Lower leg skin (tissue), 4 donors: ENCODE measurements at regions not wholly inside any gene's neighbourhood (a gene's known extent, or its start where the extent isn't known, plus 50 kb on each side); places are given as distances from the start of the nearest gene placed in this dataset.
A peak's percentile ranks its signal among the peaks of the same experiment; 100 is the strongest.

Source experiments
- DNase-seq, 2 donors: peaks; one replicate each; pipeline ENCODE4 v3.0.0-alpha.2; 2019; ENCODE audit warnings: low spot score in 2 of 2
- H3K4me3 ChIP-seq: fragments of 200-600 bp; sonication (generic); 2 replicates; pipeline ENCODE4 v1.5.1; 2017; ENCODE audit warnings: mild to moderate bottlenecking, low read depth; ENCODE audit not compliant: poor library complexity, severe bottlenecking
- CTCF ChIP-seq, 3 donors: fragments of 450-650 bp; IDR thresholded peaks; one replicate each; pipeline ENCODE4 v1.5.1; 2016; ENCODE audit warnings: antibody characterized with exemption in 3 of 3, mild to moderate bottlenecking in 3 of 3, moderate library complexity in 2 of 3
- POLR2A ChIP-seq, 2 donors: fragments of 450-650 bp; IDR thresholded peaks; one replicate each; pipeline ENCODE4 v1.6.1; 2016 to 2017; ENCODE audit warnings: antibody characterized with exemption in 2 of 2, mild to moderate bottlenecking in 1 of 2, moderate library complexity in 1 of 2
- WGBS, 2 donors: methylation state at CpG; one replicate each; pipeline ENCODE4 v1.1.5; 2018; 5-methylcytosine and 5-hydroxymethylcytosine counted together
- intact Hi-C: fragments of 100-400 bp; cut with DNase I; formaldehyde crosslinking; loops from one replicate; pipeline ENCODE4 v1.15.0; 2023; ENCODE audit warnings: low total_unique reads

- intact Hi-C loops: no loop called here
- H3K4me3 ChIP-seq: no peak overlapping the region
- TF ChIP-seq CTCF (IDR thresholded peaks at IDR 0.05): no peak
- no peak for TF ChIP-seq POLR2A (IDR thresholded peaks at IDR 0.05)
- no peak for DNase-seq
- 85 to 88% methylated on average over 1 of the region's 1 CpG for WGBS, 2 donors
These were observed 509.8 kb upstream of the JARID2 start for GRCh38 chr6:14735956-14736486.

DNA sequence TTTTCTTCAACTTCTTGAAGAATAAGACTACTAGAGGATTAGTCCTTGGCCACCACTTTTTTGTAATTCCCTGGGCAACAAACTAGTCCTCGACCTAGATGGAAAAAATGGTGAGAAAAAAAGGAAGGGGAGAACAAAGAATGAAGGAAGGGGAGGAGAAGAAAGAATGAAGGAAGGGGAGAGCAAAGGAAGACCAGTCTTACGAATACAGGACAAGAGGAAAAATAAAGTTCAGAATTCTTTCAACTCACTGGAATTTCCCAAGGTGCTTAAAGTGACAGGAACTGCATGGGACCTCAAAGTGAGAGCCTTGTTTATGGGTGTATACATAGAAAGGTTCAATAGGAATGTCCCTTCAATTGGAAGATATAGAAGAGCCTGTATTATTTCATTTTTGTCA, 509.3 kb upstream of the JARID2 start:
- WGBS, 2 donors: 87 to 90% methylated on average over 2 of the region's 2 CpGs
- no peak overlapping the region for H3K4me3 ChIP-seq
- intact Hi-C loops: no loop called here
- no peak for DNase-seq
- TF ChIP-seq CTCF (IDR thresholded peaks at IDR 0.05) (no peak), POLR2A (IDR thresholded peaks at IDR 0.05) (no peak)

GRCh38 chr6:14738497-14738896, 507.4 kb upstream of the JARID2 start:
- no peak for TF ChIP-seq POLR2A (IDR thresholded peaks at IDR 0.05)
- TF ChIP-seq CTCF (IDR thresholded peaks at IDR 0.05): no peak
- intact Hi-C loops: no loop called here
- peak in 1 of 2 donors; percentile 21 for DNase-seq
- WGBS, 2 donors: 83 to 91% methylated on average over 2 of the region's 2 CpGs
- H3K4me3 ChIP-seq: no peak overlapping the region

DNA sequence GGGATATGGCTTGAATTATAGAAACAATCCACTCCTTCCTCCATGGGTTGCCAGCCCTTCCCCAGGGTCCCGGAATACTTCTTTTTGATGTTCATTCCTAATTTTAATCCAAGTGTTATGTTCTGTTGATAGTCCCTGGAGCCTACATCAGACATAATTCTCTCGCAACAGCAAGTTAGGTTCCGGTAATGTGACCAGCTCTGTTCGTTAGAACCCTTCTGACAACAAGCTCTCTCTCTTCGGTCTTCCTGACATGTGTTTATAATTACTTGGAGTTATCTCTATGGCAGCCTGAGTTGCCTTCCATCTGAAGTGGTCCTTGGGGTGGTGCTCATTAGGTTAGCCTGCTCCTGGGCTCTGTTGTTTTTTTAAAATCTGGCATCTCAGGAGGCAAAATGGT, 506.9 kb upstream of the JARID2 start:
- intact Hi-C loops: no loop called here
- no peak overlapping the region for H3K4me3 ChIP-seq
- DNase-seq: peak in 1 of 2 donors; percentile 28
- TF ChIP-seq POLR2A (IDR thresholded peaks at IDR 0.05): no peak
- no peak for TF ChIP-seq CTCF (IDR thresholded peaks at IDR 0.05)
- 56 to 75% methylated on average over 5 of the region's 5 CpGs for whole genome bisulfite sequencing, 2 donors

GRCh38 chr6:14739827-14740226, 506.0 kb upstream of the JARID2 start:
- intact Hi-C loops: no loop called here
- TF ChIP-seq POLR2A (IDR thresholded peaks at IDR 0.05): no peak
- TF ChIP-seq CTCF (IDR thresholded peaks at IDR 0.05): no peak
- DNase-seq: peak in 1 of 2 donors; percentile 34
- H3K4me3 ChIP-seq: no peak overlapping the region
- WGBS, 2 donors: 83 to 92% methylated on average over 5 to 7 of the region's 7 CpGs

DNA sequence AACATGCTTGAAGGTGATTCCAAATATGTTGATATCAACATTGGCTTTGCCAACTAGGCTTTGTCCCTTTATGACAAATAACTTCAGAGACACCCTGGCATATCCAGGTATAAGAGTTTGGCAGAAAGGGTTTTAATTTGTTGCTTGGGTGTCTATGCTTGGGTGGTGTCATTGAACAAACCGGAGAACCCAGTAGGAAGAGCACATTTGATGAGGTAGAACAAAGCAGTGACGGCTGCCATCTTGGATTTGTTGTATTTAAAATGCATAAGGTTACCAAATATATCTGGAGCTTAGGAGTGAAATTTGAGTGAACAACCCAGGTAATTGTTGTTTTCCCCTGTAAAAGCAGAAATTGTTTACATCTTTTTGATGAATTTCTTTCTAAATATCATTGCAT, 503.7 kb upstream of the JARID2 start:
- intact Hi-C loops: no loop called here
- H3K4me3 ChIP-seq: no peak overlapping the region
- WGBS, 2 donors: 75 to 78% methylated on average over 2 of the region's 2 CpGs
- DNase-seq: peak in 1 of 2 donors; percentile 23
- TF ChIP-seq CTCF (IDR thresholded peaks at IDR 0.05) (no peak), POLR2A (IDR thresholded peaks at IDR 0.05) (no peak)
